ENCODE measurements at regions not wholly inside any gene's neighbourhood (a gene's known extent, or its start where the extent isn't known, plus 50 kb on each side); places are given as distances from the start of the nearest gene placed in this dataset.

GRCh38 chr11:32279672-32280071 is 155.7 kb downstream of the WT1 start:
- no peak for DNase-seq

GRCh38 chr11:32280339-32280738 is 155.0 kb downstream of the WT1 start:
- DNase-seq: no peak

GRCh38 chr11:32288276-32288675 is 147.1 kb downstream of the WT1 start:
- DNase-seq: no peak

GRCh38 chr11:32289701-32290100 is 145.6 kb downstream of the WT1 start:
- DNase-seq: no peak

- DNase-seq: no peak
These were observed 144.6 kb downstream of the WT1 start for GRCh38 chr11:32290783-32291182.

- peak; percentile 27 for DNase-seq
These were observed 137.7 kb downstream of the WT1 start for GRCh38 chr11:32297611-32298011.

- DNase-seq: no peak
These were observed 132.5 kb downstream of the WT1 start for GRCh38 chr11:32302826-32303225.

- DNase-seq: no peak
These were observed 130.8 kb downstream of the WT1 start for GRCh38 chr11:32304521-32304920.

- no peak for DNase-seq
These were observed 129.9 kb downstream of the WT1 start for GRCh38 chr11:32305460-32305859.

GRCh38 chr11:32307471-32307870 is 127.9 kb downstream of the WT1 start:
- no peak for DNase-seq

GRCh38 chr11:32307913-32308312 is 127.4 kb downstream of the WT1 start:
- DNase-seq: no peak

GRCh38 chr11:32309530-32310213 is 125.7 kb downstream of the WT1 start:
- no peak for DNase-seq

GRCh38 chr11:32310214-32310601 is 125.1 kb downstream of the WT1 start:
- DNase-seq: no peak

- no peak for DNase-seq
These were observed 123.8 kb downstream of the WT1 start for GRCh38 chr11:32311346-32312065.

- no peak for DNase-seq
These were observed 123.0 kb downstream of the WT1 start for GRCh38 chr11:32312206-32312817.

- DNase-seq: peak; percentile 87
These were observed 122.4 kb downstream of the WT1 start for GRCh38 chr11:32312865-32313403.

- no peak for DNase-seq
These were observed 121.9 kb downstream of the WT1 start for GRCh38 chr11:32313477-32313876.

GRCh38 chr11:32315121-32315520 is 120.2 kb downstream of the WT1 start:
- DNase-seq: no peak

GRCh38 chr11:32316232-32316631 is 119.1 kb downstream of the WT1 start:
- peak; percentile 32 for DNase-seq

GRCh38 chr11:32316858-32317642 is 118.3 kb downstream of the WT1 start:
- peak; percentile 21 for DNase-seq

- no peak for DNase-seq
These were observed 117.7 kb downstream of the WT1 start for GRCh38 chr11:32317643-32318042.

GRCh38 chr11:32318071-32319055 is 117.0 kb downstream of the WT1 start:
- DNase-seq: no peak
